ENCODE measurements at regions not wholly inside any gene's neighbourhood (a gene's known extent, or its start where the extent isn't known, plus 50 kb on each side); places are given as distances from the start of the nearest gene placed in this dataset.

GRCh38 chr13:57044910-57045309 lies 95.8 kb upstream of the PRR20A start (continued):
- TF ChIP-seq ZNF281 (CRISPR knock-in tag; IDR thresholded peaks at IDR 0.05) (no peak), USF2 (CRISPR knock-in tag; IDR thresholded peaks at IDR 0.05) (no peak), MLX (CRISPR knock-in tag; IDR thresholded peaks at IDR 0.05) (no peak)

GRCh38 chr13:57045826-57046546 lies 94.7 kb upstream of the PRR20A start:
- ATAC-seq, result no peak
- H3K36me3 Mint-ChIP-seq, result peaks cover 17% of the 10 kb centered on the region
- H3K9me3 Mint-ChIP-seq, result peaks cover 34% of the 10 kb centered on the region
- TF ChIP-seq CREB1 (CRISPR knock-in tag; IDR thresholded peaks at IDR 0.05), result no peak
- no peak for TF ChIP-seq KAT7 (CRISPR knock-in tag; IDR thresholded peaks at IDR 0.05; ENCODE audit: borderline replicate concordance)
- TF ChIP-seq GRHL2 (CRISPR knock-in tag; IDR thresholded peaks at IDR 0.05; ENCODE audit: insufficient replicate concordance, severe bottlenecking), result no peak
- no peak for TF ChIP-seq JUN (CRISPR knock-in tag; IDR thresholded peaks at IDR 0.05)
- no peak for TF ChIP-seq ZNF425 (CRISPR knock-in tag; conservative IDR thresholded peaks at IDR 0.05)
- no peak for TF ChIP-seq E2F5 (CRISPR knock-in tag; IDR thresholded peaks at IDR 0.05)
- H3K27me3 Mint-ChIP-seq (ENCODE audit: low read depth), result no peaks in the 10 kb centered on the region
- CTCF ChIA-PET, result no interaction called here
- DNase-seq (ENCODE audit: low spot score), result no peak
- H3K4me1 Mint-ChIP-seq, result no peaks in the 10 kb centered on the region
- POLR2A ChIA-PET, result no interaction called here
- H3K4me3 Mint-ChIP-seq, result no peak overlapping the region
- H3K27ac Mint-ChIP-seq, result no peak overlapping the region

- Mint-ChIP-seq H3K4me1 (no peaks in the 10 kb centered on the region), H3K27me3 (ENCODE audit: low read depth) (no peaks in the 10 kb centered on the region), H3K36me3 (no peaks in the 10 kb centered on the region; the same call in 1 of the 2 replicates), H3K9me3 (peaks cover 2% of the 10 kb centered on the region), H3K27ac (no peak overlapping the region), H3K4me3 (no peak overlapping the region)
- ATAC-seq, result no peak
- no peak for TF ChIP-seq NR3C1 (CRISPR knock-in tag; conservative IDR thresholded peaks at IDR 0.05; ENCODE audit: low read depth)
- TF ChIP-seq ZNF219 (CRISPR knock-in tag; IDR thresholded peaks at IDR 0.05; ENCODE audit: borderline replicate concordance), result no peak
- no peak for DNase-seq (ENCODE audit: low spot score)
- POLR2A ChIA-PET, result no interaction called here
- CTCF ChIA-PET, result no interaction called here
These were observed 84.0 kb upstream of the PRR20A start for GRCh38 chr13:57056601-57057180.

GRCh38 chr13:57063007-57063406 lies 77.7 kb upstream of the PRR20A start:
- no peaks in the 10 kb centered on the region for H3K9me3 Mint-ChIP-seq
- H3K36me3 Mint-ChIP-seq, result no peaks in the 10 kb centered on the region
- no peak overlapping the region for H3K4me3 Mint-ChIP-seq
- POLR2A ChIA-PET, result no interaction called here
- ATAC-seq (peak; percentile 70), DNase-seq (ENCODE audit: low spot score) (no peak)
- H3K27ac Mint-ChIP-seq, result no peak overlapping the region
- H3K4me1 Mint-ChIP-seq, result no peaks in the 10 kb centered on the region
- CTCF ChIA-PET, result no interaction called here
- H3K27me3 Mint-ChIP-seq (ENCODE audit: low read depth), result no peaks in the 10 kb centered on the region
- no peak for TF ChIP-seq USF1 (CRISPR knock-in tag; IDR thresholded peaks at IDR 0.05)
- no peak for TF ChIP-seq GABPB1 (CRISPR knock-in tag; IDR thresholded peaks at IDR 0.05)
- TF ChIP-seq ZNF512 (CRISPR knock-in tag; IDR thresholded peaks at IDR 0.05; ENCODE audit: borderline replicate concordance), result no peak
- no peak for TF ChIP-seq E2F5 (CRISPR knock-in tag; IDR thresholded peaks at IDR 0.05)
- no peak for TF ChIP-seq MLX (CRISPR knock-in tag; IDR thresholded peaks at IDR 0.05)
- no peak for TF ChIP-seq GTF2I (CRISPR knock-in tag; conservative IDR thresholded peaks at IDR 0.05)
